ENCODE measurements at regions not wholly inside any gene's neighbourhood (a gene's known extent, or its start where the extent isn't known, plus 50 kb on each side); places are given as distances from the start of the nearest gene placed in this dataset.

- TF ChIP-seq USF2 (IDR thresholded peaks at IDR 0.05; ENCODE audit: borderline replicate concordance, low read depth, low read length): no peak
- no peak for TF ChIP-seq CTCF (IDR thresholded peaks at IDR 0.05)
- TF ChIP-seq GATA2 (CRISPR knock-in tag; IDR thresholded peaks at IDR 0.05): no peak
- TF ChIP-seq EP300 (IDR thresholded peaks at IDR 0.05; ENCODE audit: borderline replicate concordance in 1 of 2, low read depth in 1 of 2, low read length in 1 of 2): no peak
- no peak for TF ChIP-seq PBX3 (IDR thresholded peaks at IDR 0.05)
- no peak for TF ChIP-seq REST (IDR thresholded peaks at IDR 0.05; ENCODE audit: low read depth, low read length)
- no peak for TF ChIP-seq JUND (IDR thresholded peaks at IDR 0.05)
- TF ChIP-seq FOXM1 (IDR thresholded peaks at IDR 0.05; ENCODE audit: low read depth): no peak
Observed at GRCh38 chr14:76699939-76700590, 61.2 kb upstream of the VASH1 start.
